DMS53 treated with DMSO at 0.1 percent for 48 hours (cell line): ENCODE measurements at regions not wholly inside any gene's neighbourhood (a gene's known extent, or its start where the extent isn't known, plus 50 kb on each side); places are given as distances from the start of the nearest gene placed in this dataset.

ENCODE experiments used
- DNase-seq: peaks from one replicate; lab custom pipeline; 2025; ENCODE audit not compliant: unreplicated experiment; lab: John Stamatoyannopoulos, UW

DNA sequence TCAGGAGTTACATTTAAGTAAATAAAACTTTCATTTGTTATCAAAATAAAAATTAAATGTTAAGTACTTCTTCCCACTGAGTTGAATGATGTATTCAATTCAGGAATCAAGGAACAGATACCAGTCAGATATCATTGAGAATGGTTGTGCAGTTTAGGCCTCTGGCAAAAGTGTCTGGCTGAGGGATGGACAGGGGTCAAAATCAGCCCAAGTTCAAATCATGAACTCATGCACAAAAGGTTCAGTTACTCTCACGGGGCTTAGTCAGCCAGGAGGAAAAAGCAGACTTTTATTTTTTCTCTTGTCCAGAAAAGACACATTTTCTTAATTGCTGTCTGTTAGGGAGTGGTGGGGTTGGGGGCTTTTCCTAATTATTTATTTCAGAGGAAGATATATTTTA is 166.3 kb downstream of the RASSF9 start:
- no peak for DNase-seq

- no peak for DNase-seq
Measured at GRCh38 chr12:85672436-85672835, 163.8 kb downstream of the RASSF9 start.

DNA sequence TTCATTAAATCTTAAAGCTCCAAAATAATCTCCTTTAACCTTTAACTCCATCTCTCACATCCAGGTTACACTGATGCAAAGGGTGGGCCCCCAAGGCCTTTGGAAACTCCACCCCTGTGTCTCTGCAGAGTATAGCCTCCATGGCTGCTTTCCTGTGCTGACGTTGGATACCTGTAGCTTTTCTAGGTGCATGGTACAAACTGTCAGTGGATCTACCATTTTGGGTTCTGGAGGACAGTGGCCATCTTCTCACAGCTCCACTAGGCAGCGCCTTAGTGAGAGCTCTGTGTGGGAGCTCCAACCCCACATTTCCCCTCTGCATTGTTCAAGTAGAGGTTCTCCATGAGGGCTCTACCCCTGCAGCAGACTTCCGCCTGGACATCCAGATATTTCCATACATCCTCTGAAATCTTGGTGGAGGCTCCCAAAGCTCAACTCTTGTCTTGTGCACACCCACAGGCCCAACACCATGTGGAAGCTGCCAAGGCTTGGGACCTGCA is 162.2 kb downstream of the RASSF9 start:
- no peak for DNase-seq

DNA sequence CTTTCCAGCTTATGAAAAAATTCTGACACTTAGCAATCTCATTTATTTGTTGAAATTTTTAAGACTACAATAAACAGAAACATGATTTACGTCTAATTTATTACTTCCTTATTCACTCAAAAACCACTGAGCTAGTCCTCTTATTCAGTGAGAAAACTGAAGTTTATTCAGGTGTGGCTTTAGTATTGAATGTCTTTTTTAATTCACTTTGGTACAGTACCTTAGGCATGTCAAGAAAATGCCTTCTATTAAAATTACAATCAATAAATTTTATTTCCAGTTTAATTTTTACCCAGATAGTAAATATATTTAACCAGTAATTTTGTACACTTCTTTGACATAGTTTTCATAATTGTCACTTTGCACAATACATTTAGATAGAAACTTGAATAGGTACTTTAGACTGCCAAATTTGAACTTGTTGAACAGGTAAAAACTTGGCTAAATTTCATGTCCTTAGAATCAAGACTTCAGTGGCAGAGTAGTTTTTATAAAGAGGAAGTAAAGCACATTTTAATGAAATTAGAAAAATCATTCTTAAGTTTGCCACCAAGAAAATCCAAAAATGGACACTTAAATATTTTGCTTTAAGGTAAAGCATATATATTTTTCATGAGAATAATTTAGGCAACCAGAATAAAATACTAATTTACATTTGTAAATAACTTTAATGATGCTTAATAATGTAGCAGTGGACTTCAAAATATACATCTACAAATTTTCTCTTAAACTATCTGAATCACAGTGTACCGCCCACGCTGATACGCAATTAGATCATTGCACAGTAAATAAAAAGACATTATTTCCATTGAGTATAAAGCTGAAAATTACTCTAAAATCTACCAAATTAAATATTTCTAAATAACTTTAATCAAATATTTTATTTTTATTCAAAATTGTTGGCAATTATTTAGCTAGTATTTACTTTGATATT is 159.1 kb downstream of the RASSF9 start:
- no peak for DNase-seq

- DNase-seq = no peak
Measured at GRCh38 chr12:85679296-85679695, 156.9 kb downstream of the RASSF9 start.

DNA sequence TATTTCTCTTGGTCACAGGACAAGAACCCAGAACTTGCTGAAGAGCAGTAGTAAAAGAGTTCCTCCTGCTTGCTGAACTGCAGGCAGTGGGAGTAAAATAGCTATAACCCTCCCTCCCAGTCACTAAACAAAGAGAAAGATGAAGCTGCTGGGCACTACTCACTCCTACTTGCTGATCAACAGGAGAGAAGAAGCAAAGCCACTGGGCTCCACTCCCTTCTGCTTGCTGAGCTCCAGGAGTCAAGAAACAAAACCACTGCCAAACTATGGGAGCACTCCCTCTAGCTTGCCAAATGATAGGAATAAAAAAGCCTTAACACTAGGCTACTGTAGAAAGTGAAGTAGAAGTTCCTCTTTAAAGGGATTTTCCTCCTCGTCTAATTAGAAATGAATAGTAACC is 155.3 kb downstream of the RASSF9 start:
- no peak for DNase-seq

DNA sequence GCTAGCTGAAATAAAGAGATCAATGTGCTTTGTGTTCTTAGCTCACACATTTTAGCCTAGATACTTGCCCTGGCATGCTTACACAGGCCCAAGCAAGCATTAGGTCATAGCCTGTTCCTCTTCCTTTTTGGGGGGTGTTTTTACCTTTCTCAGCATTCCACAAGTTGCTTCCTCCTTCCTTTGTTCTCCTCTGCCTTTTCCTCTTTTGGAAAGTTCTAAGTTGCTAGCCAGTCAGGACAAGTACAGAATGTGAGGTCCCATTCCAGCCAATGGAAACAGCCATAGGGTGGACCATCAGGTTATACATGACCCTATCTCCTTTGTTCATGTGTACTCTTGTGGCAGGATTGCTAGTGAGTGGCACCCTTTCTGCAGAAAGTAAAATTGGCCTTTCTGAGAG is 154.9 kb downstream of the RASSF9 start:
- DNase-seq = no peak

DNA sequence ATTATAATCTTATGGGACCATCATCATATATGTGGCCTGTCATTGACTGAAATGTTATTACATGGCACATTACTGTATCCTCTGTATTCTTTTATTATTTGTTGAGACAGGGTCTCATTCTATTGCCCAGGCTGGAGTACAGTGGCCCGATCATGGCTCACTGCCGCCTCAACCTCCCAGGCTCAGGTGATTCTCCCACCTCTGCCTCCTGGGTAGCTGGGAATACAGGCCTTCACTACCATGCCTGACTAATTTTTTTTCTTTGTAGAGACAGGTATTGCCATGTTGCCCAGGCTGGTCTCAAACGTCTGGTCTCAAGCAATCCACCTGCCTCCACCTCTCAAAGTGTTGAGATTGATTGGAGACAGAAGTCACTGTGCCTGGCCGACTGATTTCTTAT is 153.2 kb downstream of the RASSF9 start:
- no peak for DNase-seq

DNA sequence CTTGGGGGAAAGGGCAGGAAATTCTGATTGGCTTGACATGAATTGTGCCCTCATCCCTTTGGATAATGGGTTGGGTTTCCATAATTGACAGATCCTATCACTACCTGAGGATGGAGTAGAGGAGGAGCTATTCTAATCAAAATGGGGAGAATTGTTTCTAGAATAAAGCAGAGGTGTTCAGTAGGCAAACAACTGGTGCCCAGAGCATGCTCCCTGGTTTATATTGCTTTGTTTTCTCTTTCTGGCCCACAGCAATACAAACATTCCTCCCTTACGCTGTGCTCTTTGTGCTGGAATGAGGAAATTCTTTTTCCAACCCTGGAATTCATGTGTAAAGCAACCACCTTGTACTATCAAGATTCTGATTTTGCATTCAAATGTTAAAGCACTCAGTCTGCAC is 147.4 kb downstream of the RASSF9 start:
- peak; percentile 25 for DNase-seq

GRCh38 chr12:85690146-85690545 is 146.1 kb downstream of the RASSF9 start:
- no peak for DNase-seq

DNA sequence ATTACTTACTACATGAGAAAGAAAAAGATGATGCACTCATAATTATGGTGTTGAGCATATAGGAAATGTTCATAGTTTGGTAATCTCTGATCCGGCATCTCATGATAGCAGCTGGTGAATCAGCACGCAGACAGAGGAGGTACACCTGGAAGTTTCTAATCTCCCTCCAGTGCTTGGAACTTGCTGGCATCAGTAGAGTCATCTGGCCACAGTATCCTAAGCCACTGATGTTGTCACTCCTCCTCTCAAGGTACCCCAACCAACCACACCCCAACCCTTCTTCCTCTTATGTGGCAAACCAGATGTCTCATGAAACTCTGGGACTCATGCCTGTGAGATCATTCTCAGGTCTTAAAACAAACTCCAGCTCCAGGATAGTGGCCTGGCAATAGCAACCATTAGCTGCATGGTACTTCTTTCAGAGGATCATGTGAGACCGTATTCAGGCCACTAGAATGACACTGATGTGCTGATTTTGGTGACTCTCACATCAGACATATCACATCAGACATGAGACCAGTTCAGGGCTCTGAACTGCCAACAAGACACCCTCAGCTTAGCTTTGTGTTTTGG is 143.0 kb downstream of the RASSF9 start:
- DNase-seq = no peak

GRCh38 chr12:85695097-85695715 is 141.0 kb downstream of the RASSF9 start:
- no peak for DNase-seq

DNA sequence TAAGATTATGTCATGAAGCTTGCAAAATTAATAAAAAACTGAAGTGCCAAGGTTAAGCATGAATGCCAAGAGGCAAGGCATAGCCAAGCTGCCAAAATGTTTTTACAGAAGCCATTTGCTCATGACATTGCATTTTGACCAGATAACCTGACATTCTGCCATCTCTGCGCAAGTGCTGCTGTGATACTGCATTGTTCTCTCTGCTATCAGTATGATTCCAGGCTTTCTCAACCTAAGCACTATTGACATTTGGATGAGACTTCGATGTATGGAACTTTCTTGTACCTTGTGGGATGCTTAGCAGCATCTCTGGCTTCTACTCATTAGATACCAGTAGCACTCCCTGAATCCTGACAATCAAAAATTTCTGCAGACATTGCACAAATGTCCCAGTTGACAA is 139.2 kb downstream of the RASSF9 start:
- no peak for DNase-seq

DNA sequence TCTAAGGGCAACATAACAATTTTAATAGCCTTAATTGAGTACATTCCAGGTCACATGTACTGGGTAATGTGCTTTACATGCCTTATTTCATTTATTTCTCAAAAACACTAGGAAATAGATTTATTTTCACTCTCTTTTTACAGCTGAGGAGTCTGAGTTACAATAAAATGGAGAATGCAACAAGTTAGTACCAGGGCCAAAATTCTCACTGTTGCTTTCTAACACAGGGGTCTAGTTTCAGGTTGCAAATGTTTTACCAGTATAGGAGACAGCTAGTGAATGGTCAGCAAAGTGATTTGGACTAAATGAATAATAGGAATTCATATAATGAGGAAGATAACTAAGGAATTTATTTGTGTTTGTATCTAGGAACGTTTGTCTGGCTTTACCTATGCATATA is 137.3 kb downstream of the RASSF9 start:
- no peak for DNase-seq

GRCh38 chr12:85708775-85709174 is 127.4 kb downstream of the RASSF9 start:
- DNase-seq = no peak

DNA sequence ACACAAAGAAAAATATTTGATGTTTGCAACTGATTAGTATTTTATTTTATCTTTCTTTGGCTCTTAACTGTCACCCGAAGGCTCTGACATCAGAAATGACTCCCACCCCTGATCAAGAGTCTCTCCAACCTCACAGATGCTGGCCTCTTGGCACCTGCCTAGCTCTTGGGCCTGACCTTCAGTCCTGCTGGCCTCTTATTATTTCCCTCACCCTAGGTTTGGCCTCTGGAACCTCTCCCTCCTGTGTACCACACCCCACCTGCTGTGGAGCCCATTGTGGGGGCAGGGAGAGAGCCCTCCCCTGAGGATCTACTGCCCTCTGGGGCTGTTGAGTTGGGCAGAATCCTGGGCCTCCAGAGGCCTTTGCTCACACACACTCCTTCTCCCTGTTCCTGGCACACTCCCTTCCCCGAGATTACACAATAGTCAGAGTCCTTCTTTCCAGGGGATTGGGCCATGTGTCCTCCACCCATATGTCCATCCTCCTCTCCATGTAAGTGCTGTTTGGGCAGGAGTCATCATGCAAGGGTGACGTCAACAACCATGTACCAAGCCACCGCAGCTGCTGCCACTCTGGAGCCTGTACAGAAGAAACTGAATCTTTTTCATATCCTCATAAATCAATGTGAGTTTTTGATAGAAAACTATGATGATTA is 124.3 kb downstream of the RASSF9 start:
- no peak for DNase-seq

DNA sequence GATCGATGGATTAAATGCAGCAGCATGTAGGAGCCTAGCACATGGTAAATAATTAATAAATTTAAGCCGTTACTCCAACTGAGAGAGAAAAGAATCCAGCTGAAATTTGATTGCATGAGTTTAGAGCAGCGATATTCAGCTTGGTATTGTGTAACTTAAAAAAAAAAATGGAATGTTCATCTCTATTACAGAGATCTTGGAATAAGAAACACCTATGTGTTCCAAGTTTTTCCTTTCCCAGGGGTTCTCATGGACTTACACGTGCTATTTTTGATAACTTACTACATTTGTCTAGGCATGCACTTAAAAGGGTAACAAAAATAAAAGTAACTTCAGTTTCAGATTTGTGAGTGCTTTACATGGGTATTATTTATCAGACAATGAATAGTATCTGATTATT is 122.8 kb downstream of the RASSF9 start:
- no peak for DNase-seq

GRCh38 chr12:85714425-85714824 is 121.8 kb downstream of the RASSF9 start:
- DNase-seq = no peak

GRCh38 chr12:85720308-85721033 is 115.7 kb downstream of the RASSF9 start:
- no peak for DNase-seq

DNA sequence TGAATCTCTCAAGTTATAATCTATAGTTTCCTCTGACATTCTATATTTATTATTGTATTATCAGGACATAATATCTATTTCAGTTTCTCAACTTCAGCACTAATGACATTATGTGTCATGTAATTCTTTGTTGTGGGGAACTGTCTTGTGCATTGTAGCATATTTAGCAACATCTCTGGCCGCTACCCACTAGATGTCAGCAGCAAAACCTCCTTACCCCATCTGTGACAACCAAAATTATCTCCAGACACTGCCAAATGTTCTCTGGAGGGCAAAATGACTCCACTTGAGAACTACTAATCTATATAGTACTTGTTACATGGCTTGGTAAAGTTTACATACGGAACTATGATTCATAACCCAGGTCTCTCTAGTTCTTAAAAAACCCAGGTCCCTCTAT is 110.2 kb downstream of the RASSF9 start:
- DNase-seq = no peak
